Fibroblast of villous mesenchyme (primary cell): ENCODE measurements at regions not wholly inside any gene's neighbourhood (a gene's known extent, or its start where the extent isn't known, plus 50 kb on each side); places are given as distances from the start of the nearest gene placed in this dataset.

Experiments used
- DNase-seq: peaks from one replicate; pipeline ENCODE4 v3.0.0-alpha.2; 2010; ENCODE audit warnings: low read depth
- H3K4me3 ChIP-seq: 2 replicates; pipeline ENCODE4 v1.5.1; 2011; ENCODE audit warnings: low read depth, mild to moderate bottlenecking, low read length
- CTCF ChIP-seq: IDR thresholded peaks from 2 replicates; pipeline ENCODE4 v1.5.1; 2012; ENCODE audit warnings: low read depth, mild to moderate bottlenecking, low read length; ENCODE audit not compliant: insufficient read depth

- DNase-seq, result no peak
- no peak for TF ChIP-seq CTCF
- H3K4me3 ChIP-seq, result no peak overlapping the region
Measured at GRCh38 chr6:44512868-44513741, 125.6 kb downstream of the CDC5L start.

GRCh38 chr6:44514085-44514484, 126.6 kb downstream of the CDC5L start:
- H3K4me3 ChIP-seq, result no peak overlapping the region
- TF ChIP-seq CTCF, result no peak
- DNase-seq, result no peak

- H3K4me3 ChIP-seq, result no peak overlapping the region
- DNase-seq, result no peak
- no peak for TF ChIP-seq CTCF
Measured at GRCh38 chr6:44514576-44515193, 127.2 kb downstream of the CDC5L start.

GRCh38 chr6:44522871-44523270, 135.4 kb downstream of the CDC5L start:
- no peak overlapping the region for H3K4me3 ChIP-seq
- TF ChIP-seq CTCF, result no peak
- no peak for DNase-seq

GRCh38 chr6:44524476-44525227, 137.1 kb downstream of the CDC5L start:
- no peak for TF ChIP-seq CTCF
- no peak overlapping the region for H3K4me3 ChIP-seq
- DNase-seq, result peak; percentile 15

- DNase-seq, result no peak
- no peak overlapping the region for H3K4me3 ChIP-seq
- TF ChIP-seq CTCF, result no peak
Measured at GRCh38 chr6:44525761-44526351, 138.3 kb downstream of the CDC5L start.
